ENCODE measurements at regions not wholly inside any gene's neighbourhood (a gene's known extent, or its start where the extent isn't known, plus 50 kb on each side); places are given as distances from the start of the nearest gene placed in this dataset.

DNA sequence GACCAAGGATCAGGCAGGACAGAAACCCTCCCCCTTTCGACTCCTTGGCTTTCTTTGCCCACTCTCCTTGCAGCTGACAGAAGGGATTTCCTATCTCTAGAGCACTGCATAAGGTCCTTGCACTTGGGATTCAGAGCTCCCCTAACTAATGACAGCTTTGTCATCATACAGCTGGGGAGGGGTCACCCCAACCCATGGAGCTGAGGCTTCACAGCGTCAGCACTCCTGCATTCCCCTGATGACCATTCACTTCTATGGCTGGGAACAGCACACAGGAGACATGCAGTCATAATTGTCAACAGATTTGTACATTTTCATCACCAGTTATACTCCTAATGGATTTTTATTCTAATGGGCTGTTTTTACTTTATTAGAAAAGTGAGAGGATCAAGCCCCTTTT lies 161.7 kb upstream of the C1orf87 start:
- TF ChIP-seq CTCF (IDR thresholded peaks at IDR 0.05; ENCODE audit: insufficient read depth, low read length) = no peak
- no peak for TF ChIP-seq GABPA (IDR thresholded peaks at IDR 0.05; ENCODE audit: low read depth)

Data from HL-60 (cell line).